Nephron (organoid): ENCODE measurements at regions not wholly inside any gene's neighbourhood (a gene's known extent, or its start where the extent isn't known, plus 50 kb on each side); places are given as distances from the start of the nearest gene placed in this dataset.

ENCODE experiments used
- H3K27ac Mint-ChIP-seq, 3 experiments: 2 replicates each; pipeline ENCODE4 v1.8.0; 2020; ENCODE audit warnings: mixed read lengths in 3 of 3, mild to moderate bottlenecking in 2 of 3, moderate library complexity in 1 of 3
- H3K27me3 Mint-ChIP-seq: 2 replicates; pipeline ENCODE4 v1.8.0; 2021; ENCODE audit warnings: low read depth, mild to moderate bottlenecking, moderate library complexity, mixed read lengths
- H3K36me3 Mint-ChIP-seq: 2 replicates; pipeline ENCODE4 v1.8.0; 2020; ENCODE audit warnings: low read depth, mixed read lengths
- H3K4me1 Mint-ChIP-seq: 2 replicates; pipeline ENCODE4 v1.8.0; 2020; ENCODE audit warnings: mixed read lengths
- H3K4me3 Mint-ChIP-seq, 3 experiments: 2 replicates each; pipeline ENCODE4 v1.8.0; 2020; ENCODE audit warnings: mild to moderate bottlenecking in 3 of 3, mixed read lengths in 3 of 3, moderate library complexity in 2 of 3
- H3K9me3 Mint-ChIP-seq: 2 replicates; pipeline ENCODE4 v1.8.0; 2020; ENCODE audit warnings: mixed read lengths
- TF ChIP-seq, protein P1 (sequence below), 3 experiments: fragments of 200-600 bp; sonication (generic); IDR thresholded peaks; one replicate each; pipeline ENCODE4 v1.5.0; 2021; ENCODE audit warnings: antibody characterized with exemption in 3 of 3; ENCODE audit not compliant: unreplicated experiment in 3 of 3

- Mint-ChIP-seq H3K36me3 (no peaks in the 10 kb centered on the region), H3K4me3 (no peak overlapping the region), H3K4me1 (peaks cover 11% of the 10 kb centered on the region), H3K9me3 (no peaks in the 10 kb centered on the region), H3K27me3 (no peaks in the 10 kb centered on the region), H3K27ac (no peak overlapping the region)
- TF ChIP-seq, protein P1, sequence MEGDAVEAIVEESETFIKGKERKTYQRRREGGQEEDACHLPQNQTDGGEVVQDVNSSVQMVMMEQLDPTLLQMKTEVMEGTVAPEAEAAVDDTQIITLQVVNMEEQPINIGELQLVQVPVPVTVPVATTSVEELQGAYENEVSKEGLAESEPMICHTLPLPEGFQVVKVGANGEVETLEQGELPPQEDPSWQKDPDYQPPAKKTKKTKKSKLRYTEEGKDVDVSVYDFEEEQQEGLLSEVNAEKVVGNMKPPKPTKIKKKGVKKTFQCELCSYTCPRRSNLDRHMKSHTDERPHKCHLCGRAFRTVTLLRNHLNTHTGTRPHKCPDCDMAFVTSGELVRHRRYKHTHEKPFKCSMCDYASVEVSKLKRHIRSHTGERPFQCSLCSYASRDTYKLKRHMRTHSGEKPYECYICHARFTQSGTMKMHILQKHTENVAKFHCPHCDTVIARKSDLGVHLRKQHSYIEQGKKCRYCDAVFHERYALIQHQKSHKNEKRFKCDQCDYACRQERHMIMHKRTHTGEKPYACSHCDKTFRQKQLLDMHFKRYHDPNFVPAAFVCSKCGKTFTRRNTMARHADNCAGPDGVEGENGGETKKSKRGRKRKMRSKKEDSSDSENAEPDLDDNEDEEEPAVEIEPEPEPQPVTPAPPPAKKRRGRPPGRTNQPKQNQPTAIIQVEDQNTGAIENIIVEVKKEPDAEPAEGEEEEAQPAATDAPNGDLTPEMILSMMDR (IDR thresholded peaks at IDR 0.05; ENCODE audit: unreplicated experiment in 3 of 3) = no peak
Observed at GRCh38 chr2:152875701-152876695, 157.6 kb downstream of the ARL6IP6 start.

GRCh38 chr2:152874955-152875354 is 156.5 kb downstream of the ARL6IP6 start:
- no peak overlapping the region for H3K4me3 Mint-ChIP-seq
- H3K36me3 Mint-ChIP-seq = no peaks in the 10 kb centered on the region
- H3K4me1 Mint-ChIP-seq = peaks cover 11% of the 10 kb centered on the region
- no peaks in the 10 kb centered on the region for H3K9me3 Mint-ChIP-seq
- no peak overlapping the region for H3K27ac Mint-ChIP-seq
- H3K27me3 Mint-ChIP-seq = no peaks in the 10 kb centered on the region
- TF ChIP-seq, protein P1 (IDR thresholded peaks at IDR 0.05; ENCODE audit: unreplicated experiment in 3 of 3) = no peak

DNA sequence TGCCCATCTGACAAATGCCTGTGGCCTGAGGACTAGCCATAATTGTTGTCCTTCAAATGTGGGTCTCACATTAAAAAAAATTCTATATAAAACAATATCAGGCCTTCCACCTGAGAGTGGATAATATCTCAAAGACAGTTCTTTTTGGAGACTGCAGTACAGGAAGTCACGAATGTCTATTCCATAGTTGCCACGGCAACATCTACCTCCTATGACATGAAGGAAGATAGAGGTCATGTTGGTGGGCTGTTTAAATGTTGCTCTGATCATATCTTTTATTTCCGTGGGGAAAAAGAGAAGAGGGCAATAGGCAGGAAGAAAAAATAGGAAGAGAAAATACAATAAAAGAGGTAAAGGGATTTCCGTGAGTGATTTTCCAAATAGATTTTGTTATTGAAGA is 151.8 kb downstream of the ARL6IP6 start:
- H3K9me3 Mint-ChIP-seq = no peaks in the 10 kb centered on the region

GRCh38 chr2:152867397-152867796 is 149.0 kb downstream of the ARL6IP6 start:
- H3K4me3 Mint-ChIP-seq = no peak overlapping the region
- peaks cover 9% of the 10 kb centered on the region for H3K4me1 Mint-ChIP-seq
- no peaks in the 10 kb centered on the region for H3K36me3 Mint-ChIP-seq
- TF ChIP-seq, protein P1 (IDR thresholded peaks at IDR 0.05; ENCODE audit: unreplicated experiment in 3 of 3) = no peak
- no peak overlapping the region for H3K27ac Mint-ChIP-seq
- H3K27me3 Mint-ChIP-seq = no peaks in the 10 kb centered on the region
- H3K9me3 Mint-ChIP-seq = peaks cover 10% of the 10 kb centered on the region

More for the DNA sequence above, 151.8 kb downstream of the ARL6IP6 start:
- no peak overlapping the region for H3K4me3 Mint-ChIP-seq
- H3K27ac Mint-ChIP-seq = no peak overlapping the region
- TF ChIP-seq, protein P1 (IDR thresholded peaks at IDR 0.05; ENCODE audit: unreplicated experiment in 3 of 3) = no peak
- no peaks in the 10 kb centered on the region for H3K4me1 Mint-ChIP-seq
- no peaks in the 10 kb centered on the region for H3K36me3 Mint-ChIP-seq
- H3K27me3 Mint-ChIP-seq = no peaks in the 10 kb centered on the region

DNA sequence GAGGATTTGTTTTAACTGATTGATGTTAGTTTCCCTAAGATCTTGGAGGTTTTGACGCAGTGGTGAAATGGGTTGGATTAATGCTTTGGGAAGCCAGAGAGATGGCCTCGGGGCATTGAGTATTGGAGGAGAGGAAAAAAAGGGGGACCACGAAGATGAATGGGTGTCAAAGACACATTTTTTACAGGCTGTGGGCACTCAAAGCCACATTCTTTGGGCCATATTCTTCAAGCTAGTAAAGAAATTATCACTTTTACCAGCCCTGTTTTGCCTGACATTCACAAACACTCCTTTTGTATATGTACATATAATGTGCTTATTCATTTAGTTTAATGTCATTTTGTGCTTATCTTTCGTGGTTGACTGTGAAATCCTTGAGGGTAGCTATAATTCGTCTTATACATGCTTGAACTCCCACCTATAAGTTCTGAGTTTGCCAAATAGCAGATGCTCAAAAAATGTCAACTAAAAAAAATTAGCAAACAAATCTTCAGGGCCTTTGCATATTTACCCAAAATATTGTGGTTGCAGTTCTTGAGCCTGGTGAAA is 146.3 kb downstream of the ARL6IP6 start:
- Mint-ChIP-seq H3K9me3 (peaks cover 10% of the 10 kb centered on the region), H3K27ac (peak overlapping the region in 1 of 3 experiments; percentile 32), H3K27me3 (no peaks in the 10 kb centered on the region), H3K4me1 (peaks cover 9% of the 10 kb centered on the region), H3K36me3 (no peaks in the 10 kb centered on the region), H3K4me3 (no peak overlapping the region)
- TF ChIP-seq, protein P1 (IDR thresholded peaks at IDR 0.05; ENCODE audit: unreplicated experiment in 3 of 3) = no peak
